ENCODE measurements at regions not wholly inside any gene's neighbourhood (a gene's known extent, or its start where the extent isn't known, plus 50 kb on each side); places are given as distances from the start of the nearest gene placed in this dataset.

- TF ChIP-seq CTCF (IDR thresholded peaks at IDR 0.05) = no peak
- DNase-seq (ENCODE audit: low spot score) (no peak), ATAC-seq (ENCODE audit: low FRiP score) (no peak)
Measured at GRCh38 chr4:164503874-164504273, 250.1 kb upstream of the SMIM31 start.

GRCh38 chr4:164508097-164508496 lies 245.8 kb upstream of the SMIM31 start:
- no peak for TF ChIP-seq CTCF (IDR thresholded peaks at IDR 0.05)
- DNase-seq (ENCODE audit: low spot score) = no peak
- no peak for ATAC-seq (ENCODE audit: low FRiP score)

GRCh38 chr4:164508771-164509170 lies 245.2 kb upstream of the SMIM31 start:
- ATAC-seq (ENCODE audit: low FRiP score) (no peak), DNase-seq (ENCODE audit: low spot score) (no peak)
- no peak for TF ChIP-seq CTCF (IDR thresholded peaks at IDR 0.05)

- ATAC-seq (ENCODE audit: low FRiP score) (no peak), DNase-seq (ENCODE audit: low spot score) (no peak)
- TF ChIP-seq CTCF (IDR thresholded peaks at IDR 0.05) = no peak
Measured at GRCh38 chr4:164509951-164510350, 244.0 kb upstream of the SMIM31 start.

- DNase-seq (ENCODE audit: low spot score) = no peak
- TF ChIP-seq CTCF (IDR thresholded peaks at IDR 0.05) = no peak
- no peak for ATAC-seq (ENCODE audit: low FRiP score)
Measured at GRCh38 chr4:164512124-164512523, 241.8 kb upstream of the SMIM31 start.

- ATAC-seq (ENCODE audit: low FRiP score) = no peak
- TF ChIP-seq CTCF (IDR thresholded peaks at IDR 0.05) = no peak
- no peak for DNase-seq (ENCODE audit: low spot score)
Measured at GRCh38 chr4:164514765-164515164, 239.2 kb upstream of the SMIM31 start.

- TF ChIP-seq CTCF (IDR thresholded peaks at IDR 0.05) = no peak
- DNase-seq (ENCODE audit: low spot score) = no peak
- no peak for ATAC-seq (ENCODE audit: low FRiP score)
Measured at GRCh38 chr4:164524789-164525188, 229.1 kb upstream of the SMIM31 start.

All from omental fat pad (tissue), 3 donors.